ENCODE measurements at regions not wholly inside any gene's neighbourhood (a gene's known extent, or its start where the extent isn't known, plus 50 kb on each side); places are given as distances from the start of the nearest gene placed in this dataset.
"Not testable (repeated sequence)": the region's sequence is repeated elsewhere in the genome, so short reads cannot be mapped to it uniquely, and the experiment has no call there.

- no peaks in the 10 kb centered on the region for H3K36me3 ChIP-seq
- no peaks in the 10 kb centered on the region for H3K27me3 ChIP-seq
- TF ChIP-seq POLR2A (IDR thresholded peaks at IDR 0.05) (no peak), EP300 (IDR thresholded peaks at IDR 0.05) (no peak)
- TF ChIP-seq, protein P1, sequence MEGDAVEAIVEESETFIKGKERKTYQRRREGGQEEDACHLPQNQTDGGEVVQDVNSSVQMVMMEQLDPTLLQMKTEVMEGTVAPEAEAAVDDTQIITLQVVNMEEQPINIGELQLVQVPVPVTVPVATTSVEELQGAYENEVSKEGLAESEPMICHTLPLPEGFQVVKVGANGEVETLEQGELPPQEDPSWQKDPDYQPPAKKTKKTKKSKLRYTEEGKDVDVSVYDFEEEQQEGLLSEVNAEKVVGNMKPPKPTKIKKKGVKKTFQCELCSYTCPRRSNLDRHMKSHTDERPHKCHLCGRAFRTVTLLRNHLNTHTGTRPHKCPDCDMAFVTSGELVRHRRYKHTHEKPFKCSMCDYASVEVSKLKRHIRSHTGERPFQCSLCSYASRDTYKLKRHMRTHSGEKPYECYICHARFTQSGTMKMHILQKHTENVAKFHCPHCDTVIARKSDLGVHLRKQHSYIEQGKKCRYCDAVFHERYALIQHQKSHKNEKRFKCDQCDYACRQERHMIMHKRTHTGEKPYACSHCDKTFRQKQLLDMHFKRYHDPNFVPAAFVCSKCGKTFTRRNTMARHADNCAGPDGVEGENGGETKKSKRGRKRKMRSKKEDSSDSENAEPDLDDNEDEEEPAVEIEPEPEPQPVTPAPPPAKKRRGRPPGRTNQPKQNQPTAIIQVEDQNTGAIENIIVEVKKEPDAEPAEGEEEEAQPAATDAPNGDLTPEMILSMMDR (IDR thresholded peaks at IDR 0.05) = no peak
- no peak overlapping the region for H3K27ac ChIP-seq
- no peak overlapping the region for H3K4me3 ChIP-seq
- H3K4me1 ChIP-seq = peaks cover 0 to 1% (median 0%) of the 10 kb centered on the region in 4 donors
- peaks cover 0 to 5% (median 0%) of the 10 kb centered on the region in 4 donors for H3K9me3 ChIP-seq
- DNase-seq (ENCODE audit: low spot score in 2 of 2) = no peak
- 37% methylated on average over 3 of the region's 3 CpGs for WGBS, 2 donors
Observed at GRCh38 chr7:113763226-113763625, 155.6 kb downstream of the PPP1R3A start.

GRCh38 chr7:113756250-113756649 lies 162.6 kb downstream of the PPP1R3A start:
- H3K9me3 ChIP-seq = peaks cover 0 to 5% (median 0%) of the 10 kb centered on the region in 4 donors
- no peaks in the 10 kb centered on the region for H3K36me3 ChIP-seq
- no peaks in the 10 kb centered on the region for H3K27me3 ChIP-seq
- H3K27ac ChIP-seq = no peak overlapping the region
- TF ChIP-seq POLR2A (IDR thresholded peaks at IDR 0.05) = no peak
- TF ChIP-seq, protein P1 (IDR thresholded peaks at IDR 0.05) = no peak
- no peak for TF ChIP-seq EP300 (IDR thresholded peaks at IDR 0.05)
- DNase-seq (ENCODE audit: low spot score in 2 of 2) = no peak
- 96 to 97% methylated on average over 1 of the region's 1 CpG for WGBS, 2 donors
- no peaks in the 10 kb centered on the region for H3K4me1 ChIP-seq
- H3K4me3 ChIP-seq = no peak overlapping the region

- H3K27me3 ChIP-seq = no peaks in the 10 kb centered on the region
- H3K4me3 ChIP-seq = no peak overlapping the region
- 77 to 84% methylated on average over 3 of the region's 3 CpGs for WGBS, 2 donors
- no peaks in the 10 kb centered on the region for H3K36me3 ChIP-seq
- peaks cover 0 to 5% (median 0%) of the 10 kb centered on the region in 4 donors for H3K9me3 ChIP-seq
- DNase-seq (ENCODE audit: low spot score in 2 of 2) = no peak
- TF ChIP-seq, protein P1 (IDR thresholded peaks at IDR 0.05) = no peak
- TF ChIP-seq POLR2A (IDR thresholded peaks at IDR 0.05) (no peak), EP300 (IDR thresholded peaks at IDR 0.05) (no peak)
- no peak overlapping the region for H3K27ac ChIP-seq
- H3K4me1 ChIP-seq = no peaks in the 10 kb centered on the region
Observed at GRCh38 chr7:113752689-113753088, 166.1 kb downstream of the PPP1R3A start.

- Histone ChIP-seq H3K4me3 (no peak overlapping the region), H3K9me3 (peaks cover 0 to 5% (median 0%) of the 10 kb centered on the region in 4 donors), H3K27ac (no peak overlapping the region), H3K4me1 (no peaks in the 10 kb centered on the region), H3K27me3 (no peaks in the 10 kb centered on the region), H3K36me3 (no peaks in the 10 kb centered on the region)
- DNase-seq (ENCODE audit: low spot score in 2 of 2) = no peak
- TF ChIP-seq, protein P1 (IDR thresholded peaks at IDR 0.05) = no peak
- no peak for TF ChIP-seq EP300 (IDR thresholded peaks at IDR 0.05)
- no peak for TF ChIP-seq POLR2A (IDR thresholded peaks at IDR 0.05)
- 51 to 55% methylated on average over 2 of the region's 2 CpGs for WGBS, 2 donors
Observed at GRCh38 chr7:113752289-113752688, 166.5 kb downstream of the PPP1R3A start.

DNA sequence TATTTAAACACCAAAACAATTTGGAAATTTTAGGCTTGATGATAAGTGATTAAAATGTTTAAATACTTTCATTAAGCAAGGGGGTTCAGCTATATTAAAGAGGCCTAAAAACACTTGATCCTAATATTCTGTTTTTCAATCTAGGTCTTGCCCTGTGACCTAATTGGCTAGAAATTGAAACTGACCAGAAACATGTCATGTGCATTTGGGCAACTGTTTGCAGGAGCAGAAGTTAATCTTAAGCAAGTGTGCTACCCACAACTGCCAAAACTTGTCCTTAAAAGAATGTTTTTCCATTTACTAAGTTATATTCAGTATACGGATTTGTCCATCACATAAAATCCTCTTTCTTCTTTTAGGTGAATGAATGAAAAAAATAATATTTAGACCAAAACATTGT lies 167.3 kb downstream of the PPP1R3A start:
- peaks cover 0 to 5% (median 0%) of the 10 kb centered on the region in 4 donors for H3K9me3 ChIP-seq
- WGBS, 2 donors = 68 to 78% methylated on average over 1 of the region's 1 CpG
- H3K36me3 ChIP-seq = no peaks in the 10 kb centered on the region
- H3K4me1 ChIP-seq = no peaks in the 10 kb centered on the region
- no peaks in the 10 kb centered on the region for H3K27me3 ChIP-seq
- H3K27ac ChIP-seq = no peak overlapping the region
- no peak for TF ChIP-seq EP300 (IDR thresholded peaks at IDR 0.05)
- TF ChIP-seq POLR2A (IDR thresholded peaks at IDR 0.05) = no peak
- TF ChIP-seq, protein P1 (IDR thresholded peaks at IDR 0.05) = no peak
- no peak for DNase-seq (ENCODE audit: low spot score in 2 of 2)
- no peak overlapping the region for H3K4me3 ChIP-seq

DNA sequence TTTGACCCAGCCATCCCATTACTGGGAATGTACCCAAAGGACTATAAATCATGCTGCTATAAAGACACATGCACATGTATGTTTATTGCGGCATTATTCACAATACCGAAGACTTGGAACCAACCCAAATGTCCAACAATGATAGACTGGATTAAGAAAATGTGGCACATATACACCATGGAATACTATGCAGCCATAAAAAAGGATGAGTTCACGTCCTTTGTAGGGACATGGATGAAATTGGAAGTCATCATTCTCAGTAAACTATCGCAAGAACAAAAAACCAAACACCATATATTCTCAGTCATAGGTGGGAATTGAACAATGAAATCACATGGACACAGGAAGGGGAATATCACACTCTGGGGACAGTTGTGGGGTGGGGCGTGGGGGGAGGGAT lies 170.4 kb downstream of the PPP1R3A start:
- not testable (repeated sequence) for H3K27me3 ChIP-seq; H3K27ac ChIP-seq; H3K4me3 ChIP-seq; H3K9me3 ChIP-seq; H3K36me3 ChIP-seq; H3K4me1 ChIP-seq; DNase-seq (ENCODE audit: low spot score in 2 of 2)
- 93 to 94% methylated on average over 5 of the region's 5 CpGs for WGBS, 2 donors

DNA sequence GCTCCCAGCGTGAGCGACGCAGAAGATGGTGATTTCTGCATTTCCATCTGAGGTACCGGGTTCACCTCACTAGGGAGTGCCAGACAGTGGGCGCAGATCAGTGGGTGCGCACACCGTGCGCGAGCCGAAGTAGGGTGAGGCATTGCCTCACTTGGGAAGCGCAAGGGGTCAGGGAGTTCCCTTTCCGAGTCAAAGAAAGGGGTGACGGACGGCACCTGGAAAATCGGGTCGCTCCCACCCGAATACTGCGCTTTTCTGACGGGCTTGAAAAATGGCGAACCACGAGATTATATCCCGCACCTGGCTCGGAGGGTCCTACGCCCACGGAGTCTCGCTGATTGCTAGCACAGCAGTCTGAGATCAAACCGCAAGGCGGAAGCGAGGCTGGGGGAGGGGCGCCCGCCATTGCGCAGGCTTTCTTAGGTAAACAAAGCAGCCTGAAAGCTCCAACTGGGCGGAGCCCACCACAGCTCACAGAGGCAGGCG lies 175.8 kb downstream of the PPP1R3A start:
- not testable (repeated sequence) for H3K36me3 ChIP-seq; DNase-seq (ENCODE audit: low spot score in 2 of 2); H3K27me3 ChIP-seq; H3K4me1 ChIP-seq; H3K9me3 ChIP-seq; H3K27ac ChIP-seq; H3K4me3 ChIP-seq
- WGBS, 2 donors = 93 to 96% methylated on average over 25 to 31 of the region's 34 CpGs
